ENCODE measurements at regions not wholly inside any gene's neighbourhood (a gene's known extent, or its start where the extent isn't known, plus 50 kb on each side); places are given as distances from the start of the nearest gene placed in this dataset.

DNA sequence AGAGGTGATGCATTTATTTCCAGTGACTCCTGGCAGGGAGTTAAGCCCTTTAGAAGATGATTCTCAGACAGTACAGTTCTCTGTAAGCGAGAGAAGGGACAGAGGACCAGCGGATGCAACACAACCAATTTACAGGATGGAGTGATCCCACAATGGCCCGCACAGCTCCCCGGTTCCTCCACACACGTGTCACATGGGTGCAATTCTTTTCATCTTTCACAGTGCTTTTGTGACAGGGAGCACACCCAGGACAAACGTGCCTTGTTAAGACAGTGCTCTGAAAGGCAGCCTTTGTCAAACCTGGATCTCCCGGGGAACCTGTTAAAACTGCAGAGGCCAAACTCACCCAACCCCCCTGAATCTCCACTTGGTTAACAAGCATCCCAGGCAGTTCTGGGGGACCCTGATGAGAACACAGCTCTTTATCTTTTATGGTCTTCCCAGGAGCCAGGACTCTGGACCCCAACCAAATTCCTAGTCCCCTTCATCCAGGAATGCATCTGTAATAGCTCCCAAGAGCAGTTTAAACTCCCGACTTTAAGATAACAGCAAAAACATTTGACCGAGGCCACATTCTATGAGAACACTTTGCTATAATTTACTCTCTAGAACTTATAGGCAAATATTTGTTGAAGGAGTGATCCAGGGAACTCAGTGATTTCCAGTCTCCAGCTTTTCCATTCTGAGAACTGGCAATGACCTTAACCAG lies 134.9 kb upstream of the CDH5 start (continued):
- TF ChIP-seq ATF2 (IDR thresholded peaks at IDR 0.05; ENCODE audit: low read length) (no peak), RNF2 (IDR thresholded peaks at IDR 0.05; ENCODE audit: borderline replicate concordance, low read depth, low read length, missing control alignments, poor library complexity, severe bottlenecking) (no peak), SP2 (IDR thresholded peaks at IDR 0.05; ENCODE audit: low read length) (no peak), GABPA (IDR thresholded peaks at IDR 0.05; ENCODE audit: borderline replicate concordance, insufficient read depth, low read length) (no peak), SIX5 (IDR thresholded peaks at IDR 0.05; ENCODE audit: low read depth, low read length) (no peak)
- TF ChIP-seq, protein P1, sequence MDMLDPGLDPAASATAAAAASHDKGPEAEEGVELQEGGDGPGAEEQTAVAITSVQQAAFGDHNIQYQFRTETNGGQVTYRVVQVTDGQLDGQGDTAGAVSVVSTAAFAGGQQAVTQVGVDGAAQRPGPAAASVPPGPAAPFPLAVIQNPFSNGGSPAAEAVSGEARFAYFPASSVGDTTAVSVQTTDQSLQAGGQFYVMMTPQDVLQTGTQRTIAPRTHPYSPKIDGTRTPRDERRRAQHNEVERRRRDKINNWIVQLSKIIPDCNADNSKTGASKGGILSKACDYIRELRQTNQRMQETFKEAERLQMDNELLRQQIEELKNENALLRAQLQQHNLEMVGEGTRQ (IDR thresholded peaks at IDR 0.05; ENCODE audit: low read length) = no peak

Measured in H1 (cell line).